Ovary (tissue), 7 donors: ENCODE measurements at regions not wholly inside any gene's neighbourhood (a gene's known extent, or its start where the extent isn't known, plus 50 kb on each side); places are given as distances from the start of the nearest gene placed in this dataset.
"Not testable (repeated sequence)": the region's sequence is repeated elsewhere in the genome, so short reads cannot be mapped to it uniquely, and the experiment has no call there.

Source experiments
- DNase-seq, 5 donors: peaks; one replicate each; pipeline ENCODE4 v3.0.0-alpha.2; 2019 to 2020
- H3K27ac ChIP-seq, 2 donors: fragments of 200-600 bp; one replicate each; pipeline versions ENCODE4 v1.5.1 to v1.8.0; 2019 to 2022
- H3K27me3 ChIP-seq: fragments of 200-600 bp; one replicate; pipeline ENCODE4 v1.8.0; 2022
- H3K36me3 ChIP-seq: fragments of 200-600 bp; sonication (generic); one replicate; pipeline ENCODE4 v1.5.1; 2019
- H3K4me1 ChIP-seq: one replicate; pipeline ENCODE4 v1.8.1; 2013; ENCODE audit warnings: mild to moderate bottlenecking, moderate library complexity; ENCODE audit not compliant: insufficient read depth
- H3K4me3 ChIP-seq: fragments of 200-600 bp; sonication (generic); one replicate; pipeline ENCODE4 v1.5.1; 2017
- H3K9me3 ChIP-seq, 2 donors: fragments of 200-600 bp in 1 of 2; sonication (generic) in 1 of 2; one replicate each; pipeline versions ENCODE4 v1.5.1 to v1.8.1; 2013 to 2019; ENCODE audit warnings: mild to moderate bottlenecking in 1 of 2, moderate library complexity in 1 of 2
- CTCF ChIP-seq, 3 donors: fragments of 450-650 bp in 2 of 3; fragments of 200-600 bp in 1 of 3; IDR thresholded peaks; one replicate each; pipeline versions ENCODE4 v1.5.1 to v1.8.0; 2016 to 2022; ENCODE audit warnings: antibody characterized with exemption in 3 of 3, mild to moderate bottlenecking in 1 of 3
- EP300 ChIP-seq: sonication (generic); formaldehyde crosslinking; IDR thresholded peaks from one replicate; pipeline ENCODE4 v1.6.1; 2017; ENCODE audit warnings: antibody characterized with exemption
- POLR2A ChIP-seq: fragments of 450-650 bp; IDR thresholded peaks from one replicate; pipeline ENCODE4 v1.6.1; 2017; ENCODE audit warnings: antibody characterized with exemption, mild to moderate bottlenecking, moderate library complexity
- WGBS, 3 donors: extraction: QIAGEN DNeasy Blood & Tissue Kit in 1 of 3; methylation state at CpG; one replicate each; pipeline versions ENCODE4 v1.1.5 to v1.1.7; 2013 to 2017; 5-methylcytosine and 5-hydroxymethylcytosine counted together
- intact Hi-C, 4 donors: fragments of 100-400 bp; cut with DNase I; formaldehyde crosslinking; loops; one replicate each; pipeline versions ENCODE4 v1.11.0 to v1.15.1; 2022 to 2023
- donor health status: DM: no; HTN: no; CAD: no; lungs with moderate emphysema.
- donor health status: DM: no; HTN: no; CAD: no.
- donor health status: Bipolar disorder and iron deficiency.
- donor health status: DM: no; HTN: no; CAD: no.
- donor health status: DM: yes; HTN: yes; CAD: no.

GRCh38 chr12:127501916-127502315 is 765.1 kb upstream of the TMEM132C start:
- Histone ChIP-seq H3K4me1 (no peaks in the 10 kb centered on the region), H3K36me3 (no peaks in the 10 kb centered on the region), H3K9me3 (no peaks in the 10 kb centered on the region), H3K27ac (no peak overlapping the region), H3K4me3 (no peak overlapping the region), H3K27me3 (no peaks in the 10 kb centered on the region)
- no peak for TF ChIP-seq POLR2A
- no peak for TF ChIP-seq CTCF (IDR thresholded peaks at IDR 0.05)
- TF ChIP-seq EP300 = no peak
- no peak for DNase-seq
- WGBS, 3 donors = 72 to 76% (median 72%) methylated on average over 6 of the region's 6 CpGs
- intact Hi-C loops = no loop called here

DNA sequence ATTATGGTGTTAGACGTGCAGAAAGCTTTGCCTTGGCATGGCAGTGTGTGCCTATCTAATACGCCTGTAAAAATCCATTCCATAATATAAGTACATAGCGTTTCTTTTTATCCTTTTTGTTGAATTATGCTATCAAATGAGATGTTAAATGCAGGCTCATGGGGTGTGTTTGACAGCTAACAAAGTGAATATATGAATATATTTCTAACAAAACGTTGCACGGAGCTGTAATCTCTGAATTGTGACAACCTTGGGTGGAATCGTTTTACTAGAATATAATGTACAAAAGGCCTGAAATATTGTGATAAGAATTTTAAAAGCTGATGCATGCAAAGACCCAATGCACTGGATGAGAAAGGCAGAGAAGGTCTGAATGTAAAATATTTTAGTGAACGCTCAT is 763.7 kb upstream of the TMEM132C start:
- Histone ChIP-seq H3K36me3 (no peaks in the 10 kb centered on the region), H3K27ac (no peak overlapping the region), H3K4me1 (no peaks in the 10 kb centered on the region), H3K9me3 (no peaks in the 10 kb centered on the region), H3K4me3 (no peak overlapping the region), H3K27me3 (no peaks in the 10 kb centered on the region)
- WGBS, 3 donors = 63 to 78% (median 64%) methylated on average over 7 of the region's 7 CpGs
- TF ChIP-seq CTCF (IDR thresholded peaks at IDR 0.05) (no peak), POLR2A (no peak), EP300 (no peak)
- DNase-seq = no peak
- intact Hi-C loops = no loop called here

GRCh38 chr12:127503996-127504395 is 763.0 kb upstream of the TMEM132C start:
- H3K36me3 ChIP-seq, intact Hi-C loops, H3K27ac ChIP-seq, H3K27me3 ChIP-seq, DNase-seq, H3K4me3 ChIP-seq, H3K4me1 ChIP-seq, H3K9me3 ChIP-seq: not testable (repeated sequence)
- 80 to 88% (median 87%) methylated on average over 4 of the region's 4 CpGs for WGBS, 3 donors

DNA sequence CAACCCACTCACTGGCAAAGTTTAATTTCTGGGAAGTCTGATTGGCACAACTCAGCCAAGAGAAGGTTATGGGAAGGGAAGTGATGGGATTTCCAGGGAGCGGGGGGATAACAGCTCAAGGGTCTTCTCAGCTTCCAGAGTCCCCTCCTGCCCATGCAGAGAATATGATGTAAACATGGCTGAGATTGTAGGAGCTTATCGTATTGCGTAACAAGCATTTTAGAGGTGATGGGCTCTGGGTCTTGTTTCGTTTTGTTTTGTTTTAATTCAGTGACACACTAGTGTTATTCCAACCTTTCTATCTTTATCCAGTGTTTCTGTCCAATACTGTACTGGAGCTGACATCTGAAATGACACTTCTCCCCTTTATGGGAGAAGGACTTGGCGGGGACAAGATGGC is 762.1 kb upstream of the TMEM132C start:
- Histone ChIP-seq H3K27me3 (no peaks in the 10 kb centered on the region), H3K4me3 (no peak overlapping the region), H3K27ac (no peak overlapping the region), H3K4me1 (no peaks in the 10 kb centered on the region), H3K9me3 (no peaks in the 10 kb centered on the region), H3K36me3 (no peaks in the 10 kb centered on the region)
- TF ChIP-seq EP300 (no peak), POLR2A (no peak), CTCF (IDR thresholded peaks at IDR 0.05) (no peak)
- WGBS, 3 donors = 75 to 89% (median 88%) methylated on average over 5 of the region's 5 CpGs
- DNase-seq = no peak
- intact Hi-C loops = no loop called here

- intact Hi-C loops = no loop called here
- H3K4me1 ChIP-seq = no peaks in the 10 kb centered on the region
- WGBS, 3 donors = 70 to 79% (median 79%) methylated on average over 6 of the region's 6 CpGs
- no peak overlapping the region for H3K27ac ChIP-seq
- H3K36me3 ChIP-seq = no peaks in the 10 kb centered on the region
- H3K9me3 ChIP-seq = no peaks in the 10 kb centered on the region
- H3K27me3 ChIP-seq = no peaks in the 10 kb centered on the region
- no peak overlapping the region for H3K4me3 ChIP-seq
- TF ChIP-seq EP300 (no peak), POLR2A (no peak), CTCF (IDR thresholded peaks at IDR 0.05) (no peak)
- no peak for DNase-seq
Observed at GRCh38 chr12:127507341-127507740, 759.6 kb upstream of the TMEM132C start.
